LNCAP (cell line): ENCODE measurements at regions not wholly inside any gene's neighbourhood (a gene's known extent, or its start where the extent isn't known, plus 50 kb on each side); places are given as distances from the start of the nearest gene placed in this dataset.

Experiments
- CTCF ChIP-seq: fragments of 450-650 bp; IDR thresholded peaks from 2 replicates; pipeline ENCODE4 v1.5.1; 2017; ENCODE audit warnings: mild to moderate bottlenecking

- no peak for TF ChIP-seq CTCF
These were observed 439.0 kb upstream of the MPDZ start for GRCh38 chr9:13718539-13718938.

GRCh38 chr9:13718086-13718485 lies 438.6 kb upstream of the MPDZ start:
- TF ChIP-seq CTCF, result no peak

- no peak for TF ChIP-seq CTCF
These were observed 438.0 kb upstream of the MPDZ start for GRCh38 chr9:13717322-13718054.

GRCh38 chr9:13716601-13717321 lies 437.3 kb upstream of the MPDZ start:
- TF ChIP-seq CTCF, result no peak

GRCh38 chr9:13716090-13716489 lies 436.6 kb upstream of the MPDZ start:
- no peak for TF ChIP-seq CTCF

- TF ChIP-seq CTCF, result no peak
These were observed 435.9 kb upstream of the MPDZ start for GRCh38 chr9:13715430-13715829.

GRCh38 chr9:13707612-13708576 lies 428.4 kb upstream of the MPDZ start:
- no peak for TF ChIP-seq CTCF
